ENCODE measurements at regions not wholly inside any gene's neighbourhood (a gene's known extent, or its start where the extent isn't known, plus 50 kb on each side); places are given as distances from the start of the nearest gene placed in this dataset.

- TF ChIP-seq EZH2 (IDR thresholded peaks at IDR 0.05; ENCODE audit: borderline replicate concordance, low read length): no peak
- Histone ChIP-seq H3K4me3 (ENCODE audit: low read depth, low read length, poor library complexity, severe bottlenecking) (no peak overlapping the region), H3K9me3 (ENCODE audit: low read length) (no peaks in the 10 kb centered on the region), H3K79me2 (ENCODE audit: insufficient read depth, low read length) (no peaks in the 10 kb centered on the region), H3K9ac (ENCODE audit: low read length) (no peak overlapping the region), H3K27ac (ENCODE audit: low read depth, low read length, poor library complexity, severe bottlenecking) (no peak overlapping the region), H3K27me3 (ENCODE audit: insufficient read depth, low read length) (no peaks in the 10 kb centered on the region), H2AFZ (ENCODE audit: low read length) (no peak overlapping the region), H4K20me1 (ENCODE audit: insufficient read depth, low read length) (no peaks in the 10 kb centered on the region), H3K36me3 (ENCODE audit: insufficient read depth, low read length) (no peaks in the 10 kb centered on the region), H3K4me1 (ENCODE audit: insufficient read depth, low read length, severe bottlenecking) (no peaks in the 10 kb centered on the region), H3K9me2 (ENCODE audit: low read depth, low read length) (no peaks in the 10 kb centered on the region), H3K4me2 (ENCODE audit: low read length) (no peak overlapping the region), H3F3A (ENCODE audit: insufficient read depth, low read length) (no peaks in the 10 kb centered on the region)
Measured at GRCh38 chrX:39049975-39050374, 248.7 kb downstream of the MID1IP1 start.

GRCh38 chrX:39050427-39050826, 249.2 kb downstream of the MID1IP1 start:
- TF ChIP-seq EZH2 (IDR thresholded peaks at IDR 0.05; ENCODE audit: borderline replicate concordance, low read length): no peak
- TF ChIP-seq, protein P1, sequence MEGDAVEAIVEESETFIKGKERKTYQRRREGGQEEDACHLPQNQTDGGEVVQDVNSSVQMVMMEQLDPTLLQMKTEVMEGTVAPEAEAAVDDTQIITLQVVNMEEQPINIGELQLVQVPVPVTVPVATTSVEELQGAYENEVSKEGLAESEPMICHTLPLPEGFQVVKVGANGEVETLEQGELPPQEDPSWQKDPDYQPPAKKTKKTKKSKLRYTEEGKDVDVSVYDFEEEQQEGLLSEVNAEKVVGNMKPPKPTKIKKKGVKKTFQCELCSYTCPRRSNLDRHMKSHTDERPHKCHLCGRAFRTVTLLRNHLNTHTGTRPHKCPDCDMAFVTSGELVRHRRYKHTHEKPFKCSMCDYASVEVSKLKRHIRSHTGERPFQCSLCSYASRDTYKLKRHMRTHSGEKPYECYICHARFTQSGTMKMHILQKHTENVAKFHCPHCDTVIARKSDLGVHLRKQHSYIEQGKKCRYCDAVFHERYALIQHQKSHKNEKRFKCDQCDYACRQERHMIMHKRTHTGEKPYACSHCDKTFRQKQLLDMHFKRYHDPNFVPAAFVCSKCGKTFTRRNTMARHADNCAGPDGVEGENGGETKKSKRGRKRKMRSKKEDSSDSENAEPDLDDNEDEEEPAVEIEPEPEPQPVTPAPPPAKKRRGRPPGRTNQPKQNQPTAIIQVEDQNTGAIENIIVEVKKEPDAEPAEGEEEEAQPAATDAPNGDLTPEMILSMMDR (IDR thresholded peaks at IDR 0.05; ENCODE audit: low read length): no peak
- Histone ChIP-seq H3K79me2 (ENCODE audit: insufficient read depth, low read length) (no peaks in the 10 kb centered on the region), H2AFZ (ENCODE audit: low read length) (no peak overlapping the region), H3K27ac (ENCODE audit: low read depth, low read length, poor library complexity, severe bottlenecking) (no peak overlapping the region), H3F3A (ENCODE audit: insufficient read depth, low read length) (no peaks in the 10 kb centered on the region), H3K4me1 (ENCODE audit: insufficient read depth, low read length, severe bottlenecking) (no peaks in the 10 kb centered on the region), H3K36me3 (ENCODE audit: insufficient read depth, low read length) (no peaks in the 10 kb centered on the region), H3K9me2 (ENCODE audit: low read depth, low read length) (no peaks in the 10 kb centered on the region), H4K20me1 (ENCODE audit: insufficient read depth, low read length) (no peaks in the 10 kb centered on the region), H3K9me3 (ENCODE audit: low read length) (no peaks in the 10 kb centered on the region), H3K27me3 (ENCODE audit: insufficient read depth, low read length) (no peaks in the 10 kb centered on the region), H3K4me2 (ENCODE audit: low read length) (no peak overlapping the region), H3K4me3 (ENCODE audit: low read depth, low read length, poor library complexity, severe bottlenecking) (no peak overlapping the region), H3K9ac (ENCODE audit: low read length) (no peak overlapping the region)

- Histone ChIP-seq H3K36me3 (ENCODE audit: insufficient read depth, low read length) (no peaks in the 10 kb centered on the region), H3K27me3 (ENCODE audit: insufficient read depth, low read length) (no peaks in the 10 kb centered on the region), H3K79me2 (ENCODE audit: insufficient read depth, low read length) (no peaks in the 10 kb centered on the region), H3K9ac (ENCODE audit: low read length) (no peak overlapping the region), H3K9me2 (ENCODE audit: low read depth, low read length) (no peaks in the 10 kb centered on the region), H3K4me3 (ENCODE audit: low read depth, low read length, poor library complexity, severe bottlenecking) (no peak overlapping the region), H3K27ac (ENCODE audit: low read depth, low read length, poor library complexity, severe bottlenecking) (no peak overlapping the region), H4K20me1 (ENCODE audit: insufficient read depth, low read length) (no peaks in the 10 kb centered on the region), H3K4me2 (ENCODE audit: low read length) (no peak overlapping the region), H3K9me3 (ENCODE audit: low read length) (no peaks in the 10 kb centered on the region), H2AFZ (ENCODE audit: low read length) (no peak overlapping the region), H3K4me1 (ENCODE audit: insufficient read depth, low read length, severe bottlenecking) (no peaks in the 10 kb centered on the region), H3F3A (ENCODE audit: insufficient read depth, low read length) (no peaks in the 10 kb centered on the region)
- TF ChIP-seq, protein P1 (IDR thresholded peaks at IDR 0.05; ENCODE audit: low read length): no peak
- no peak for TF ChIP-seq EZH2 (IDR thresholded peaks at IDR 0.05; ENCODE audit: borderline replicate concordance, low read length)
Measured at GRCh38 chrX:39052751-39053150, 251.5 kb downstream of the MID1IP1 start.

- Histone ChIP-seq H3K27me3 (ENCODE audit: insufficient read depth, low read length) (no peaks in the 10 kb centered on the region), H3K4me3 (ENCODE audit: low read depth, low read length, poor library complexity, severe bottlenecking) (no peak overlapping the region), H3K36me3 (ENCODE audit: insufficient read depth, low read length) (no peaks in the 10 kb centered on the region), H2AFZ (ENCODE audit: low read length) (no peak overlapping the region), H3K79me2 (ENCODE audit: insufficient read depth, low read length) (no peaks in the 10 kb centered on the region), H3K9me3 (ENCODE audit: low read length) (no peaks in the 10 kb centered on the region), H3F3A (ENCODE audit: insufficient read depth, low read length) (no peaks in the 10 kb centered on the region), H3K27ac (ENCODE audit: low read depth, low read length, poor library complexity, severe bottlenecking) (no peak overlapping the region), H3K9me2 (ENCODE audit: low read depth, low read length) (no peaks in the 10 kb centered on the region), H4K20me1 (ENCODE audit: insufficient read depth, low read length) (no peaks in the 10 kb centered on the region), H3K9ac (ENCODE audit: low read length) (no peak overlapping the region), H3K4me1 (ENCODE audit: insufficient read depth, low read length, severe bottlenecking) (no peaks in the 10 kb centered on the region), H3K4me2 (ENCODE audit: low read length) (no peak overlapping the region)
- TF ChIP-seq, protein P1 (IDR thresholded peaks at IDR 0.05; ENCODE audit: low read length): no peak
- TF ChIP-seq EZH2 (IDR thresholded peaks at IDR 0.05; ENCODE audit: borderline replicate concordance, low read length): no peak
Measured at GRCh38 chrX:39058724-39059123, 257.5 kb downstream of the MID1IP1 start.
